ENCODE measurements at regions not wholly inside any gene's neighbourhood (a gene's known extent, or its start where the extent isn't known, plus 50 kb on each side); places are given as distances from the start of the nearest gene placed in this dataset.

DNA sequence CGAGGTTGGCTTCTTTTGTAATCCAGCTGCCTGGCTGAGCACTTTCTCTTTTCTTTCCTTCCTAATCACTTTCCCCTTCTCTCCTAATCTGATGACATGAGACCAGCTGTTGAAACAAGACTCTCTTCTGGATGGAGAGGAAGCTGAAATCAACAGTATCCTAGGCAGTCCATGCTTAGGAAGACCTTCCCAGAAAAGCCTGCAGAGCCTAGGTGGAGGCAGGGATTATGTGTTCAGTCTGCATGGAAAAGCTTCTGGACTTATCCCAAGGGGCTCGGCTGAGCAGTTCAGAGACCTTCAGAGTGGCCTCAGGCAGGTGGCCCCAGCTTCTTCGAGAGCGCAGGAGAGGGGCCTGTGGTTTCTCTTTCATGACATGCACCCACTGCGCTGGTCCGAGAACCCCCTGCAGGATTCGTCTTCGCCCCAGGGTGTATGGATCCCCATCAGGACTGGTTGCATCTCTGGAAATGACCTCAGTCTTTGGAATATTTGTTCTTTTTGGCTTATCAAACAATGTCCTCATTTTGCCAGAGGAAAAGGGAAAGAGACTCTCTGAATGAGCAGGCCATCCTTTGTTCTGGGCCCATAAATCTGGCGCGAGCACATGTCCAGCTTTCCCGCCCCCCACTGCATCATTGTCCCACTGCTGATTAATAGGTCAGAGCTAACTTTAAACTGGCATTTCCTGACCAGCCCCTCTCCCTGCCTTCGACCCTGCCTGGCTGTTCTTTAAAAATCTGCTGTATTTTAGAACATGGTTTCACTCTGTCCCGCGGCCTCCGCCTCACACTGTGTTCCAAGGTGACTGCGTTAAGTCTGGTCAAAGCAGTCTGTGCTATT, 177.9 kb upstream of the KLF4 start:
- no peak overlapping the region for H2BK15ac ChIP-seq (ENCODE audit: low read depth, low read length)
- no peak overlapping the region for H3K18ac ChIP-seq (ENCODE audit: low read depth, low read length)
- H4K91ac ChIP-seq (ENCODE audit: insufficient read depth, low read depth, low read length), result no peak overlapping the region
- BruUV-seq (replicated peaks), result no TSS peak
- H4K20me1 ChIP-seq (ENCODE audit: insufficient read depth, low read length), result no peaks in the 10 kb centered on the region
- H3K4me3 ChIP-seq (ENCODE audit: insufficient read depth, low read depth, low read length), result no peak overlapping the region
- intact Hi-C loops (cut with micrococcal nuclease), result no loop called here
- no peak overlapping the region for H3K14ac ChIP-seq (replicated peaks; ENCODE audit: low read depth, low read length)
- no peak for TF ChIP-seq MAZ (IDR thresholded peaks at IDR 0.05; ENCODE audit: borderline replicate concordance, low read depth, low read length)
- TF ChIP-seq RAD21 (IDR thresholded peaks at IDR 0.05; ENCODE audit: low read length), result no peak
- no peak for TF ChIP-seq MXI1 (IDR thresholded peaks at IDR 0.05; ENCODE audit: borderline replicate concordance, low read depth, low read length)
- no peak for TF ChIP-seq FOS (IDR thresholded peaks at IDR 0.05; ENCODE audit: low read depth, low read length)
- no peak for TF ChIP-seq CTCF (conservative IDR thresholded peaks at IDR 0.05; ENCODE audit: low read depth, low read length)
- TF ChIP-seq NFE2L2 (IDR thresholded peaks at IDR 0.05; ENCODE audit: low read depth, low read length), result no peak
- no peak for TF ChIP-seq RFX5 (IDR thresholded peaks at IDR 0.05; ENCODE audit: low read depth, low read length)
- no peak for TF ChIP-seq BHLHE40 (IDR thresholded peaks at IDR 0.05; ENCODE audit: low read depth, low read length)
- TF ChIP-seq, protein P1, sequence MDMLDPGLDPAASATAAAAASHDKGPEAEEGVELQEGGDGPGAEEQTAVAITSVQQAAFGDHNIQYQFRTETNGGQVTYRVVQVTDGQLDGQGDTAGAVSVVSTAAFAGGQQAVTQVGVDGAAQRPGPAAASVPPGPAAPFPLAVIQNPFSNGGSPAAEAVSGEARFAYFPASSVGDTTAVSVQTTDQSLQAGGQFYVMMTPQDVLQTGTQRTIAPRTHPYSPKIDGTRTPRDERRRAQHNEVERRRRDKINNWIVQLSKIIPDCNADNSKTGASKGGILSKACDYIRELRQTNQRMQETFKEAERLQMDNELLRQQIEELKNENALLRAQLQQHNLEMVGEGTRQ (IDR thresholded peaks at IDR 0.05; ENCODE audit: low read depth, low read length), result no peak
- H3K36me3 ChIP-seq (ENCODE audit: control insufficient read depth, insufficient read depth, low read length), result no peaks in the 10 kb centered on the region
- no peaks in the 10 kb centered on the region for H3K9me3 ChIP-seq (ENCODE audit: control insufficient read depth, insufficient read depth, low read length)
- H2BK5ac ChIP-seq (ENCODE audit: low read depth, low read length, poor library complexity, severe bottlenecking), result no peak overlapping the region
- no peaks in the 10 kb centered on the region for H3K4me1 ChIP-seq (ENCODE audit: control insufficient read depth, insufficient read depth, low read length)
- ATAC-seq (ENCODE audit: low read depth) (no peak), DNase-seq (peak; percentile 6)
- H3K9ac ChIP-seq (ENCODE audit: low read depth, low read length), result no peak overlapping the region
- in situ Hi-C loops (cut with MboI; ENCODE audit: low sequenced_read_pairs), result no loop called here
- H3K4ac ChIP-seq (ENCODE audit: low read depth, low read length), result no peak overlapping the region
- POLR2A ChIA-PET (ENCODE audit: unreplicated experiment), result no interaction called here
- H4K5ac ChIP-seq (ENCODE audit: low read depth, low read length), result no peak overlapping the region
- dilution Hi-C loops (cut with HindIII; ENCODE audit: low sequenced_read_pairs, unreplicated experiment), result no loop called here
- no peak overlapping the region for H3K27ac ChIP-seq (ENCODE audit: insufficient read depth, low read length)
- H2AFZ ChIP-seq (replicated peaks; ENCODE audit: low read length, poor library complexity), result peak overlapping the region; percentile 52
- H2AK5ac ChIP-seq (ENCODE audit: low read depth, low read length), result no peak overlapping the region
- no peak overlapping the region for H3K23ac ChIP-seq (ENCODE audit: low read depth, low read length)
- H4K8ac ChIP-seq (ENCODE audit: low read depth in 2 of 2, low read length in 2 of 2), result no peak overlapping the region
- H3K9me1 ChIP-seq (ENCODE audit: insufficient read depth, low read length), result no peaks in the 10 kb centered on the region
- H3K4me2 ChIP-seq (ENCODE audit: low read depth, low read length), result no peak overlapping the region
- WGBS, 2 experiments (ENCODE audit: extremely low coverage in 2 of 2, insufficient read length in 1 of 2), result 83% methylated on average over 3 of the region's 16 CpGs; no CpG with 5 or more reads in 1 of the 2 experiments
- no peak overlapping the region for H3K56ac ChIP-seq (ENCODE audit: extremely low read depth, insufficient read depth, low read length)
- no peak overlapping the region for H2BK120ac ChIP-seq (ENCODE audit: low read depth, low read length)
- no peak overlapping the region for H2BK20ac ChIP-seq (ENCODE audit: low read depth, low read length)
- no peak overlapping the region for H2AK9ac ChIP-seq (replicated peaks; ENCODE audit: low read depth, low read length, poor library complexity)
- H3K27me3 ChIP-seq (ENCODE audit: control insufficient read depth, insufficient read depth, low read length), result no peaks in the 10 kb centered on the region
- no peaks in the 10 kb centered on the region for H3K79me1 ChIP-seq (ENCODE audit: low read depth in 1 of 2, low read length in 2 of 2)
- CTCF ChIA-PET, result no interaction called here
